ENCODE measurements at regions not wholly inside any gene's neighbourhood (a gene's known extent, or its start where the extent isn't known, plus 50 kb on each side); places are given as distances from the start of the nearest gene placed in this dataset.
"Not testable (repeated sequence)": the region's sequence is repeated elsewhere in the genome, so short reads cannot be mapped to it uniquely, and the experiment has no call there.

- Histone ChIP-seq H3K79me2 (ENCODE audit: low read length) (no peaks in the 10 kb centered on the region), H3F3A (ENCODE audit: insufficient read depth, low read length) (no peaks in the 10 kb centered on the region), H3K27me3 (replicated peaks; ENCODE audit: insufficient read depth, low read length) (no peaks in the 10 kb centered on the region), H3K4me2 (ENCODE audit: low read depth, low read length) (no peak overlapping the region), H3K36me3 (replicated peaks; ENCODE audit: insufficient read depth, low read length) (no peaks in the 10 kb centered on the region), H3K9ac (ENCODE audit: low read length) (no peak overlapping the region), H3K4me1 (ENCODE audit: low read length) (no peaks in the 10 kb centered on the region), H3K9me2 (replicated peaks; ENCODE audit: insufficient read depth, low read length) (no peaks in the 10 kb centered on the region), H3K9me3 (replicated peaks; ENCODE audit: insufficient read depth, low read length) (no peaks in the 10 kb centered on the region), H2AFZ (ENCODE audit: low read length) (no peak overlapping the region), H3K4me3 (ENCODE audit: low read length) (no peak overlapping the region), H4K20me1 (ENCODE audit: insufficient read depth, low read length) (no peaks in the 10 kb centered on the region), H3K27ac (ENCODE audit: low read length) (no peak overlapping the region)
- no peak for DNase-seq
- TF ChIP-seq CTCF (IDR thresholded peaks at IDR 0.05; ENCODE audit: low read length) = no peak
- TF ChIP-seq EZH2phosphoT487 (IDR thresholded peaks at IDR 0.05; ENCODE audit: low read length) = no peak
- no peak for TF ChIP-seq EZH2 (optimal IDR thresholded peaks at IDR 0.05; ENCODE audit: low read depth, low read length)
Measured at GRCh38 chr6:15109338-15110090, 136.4 kb upstream of the JARID2 start.

- TF ChIP-seq EZH2phosphoT487 (IDR thresholded peaks at IDR 0.05; ENCODE audit: low read length) (no peak), CTCF (IDR thresholded peaks at IDR 0.05; ENCODE audit: low read length) (no peak), EZH2 (optimal IDR thresholded peaks at IDR 0.05; ENCODE audit: low read depth, low read length) (no peak)
- Histone ChIP-seq H3K27ac (ENCODE audit: low read length) (no peak overlapping the region), H4K20me1 (ENCODE audit: insufficient read depth, low read length) (no peaks in the 10 kb centered on the region)
Measured at GRCh38 chr6:15110726-15111354, 135.0 kb upstream of the JARID2 start.

GRCh38 chr6:15111576-15111975, 134.3 kb upstream of the JARID2 start:
- not testable (repeated sequence) for H3K4me1 ChIP-seq (ENCODE audit: low read length); H3F3A ChIP-seq (ENCODE audit: insufficient read depth, low read length); H3K4me2 ChIP-seq (ENCODE audit: low read depth, low read length); H3K79me2 ChIP-seq (ENCODE audit: low read length); H3K4me3 ChIP-seq (ENCODE audit: low read length); H3K27me3 ChIP-seq (replicated peaks; ENCODE audit: insufficient read depth, low read length); H3K9ac ChIP-seq (ENCODE audit: low read length); H3K9me2 ChIP-seq (replicated peaks; ENCODE audit: insufficient read depth, low read length); DNase-seq; H3K27ac ChIP-seq (ENCODE audit: low read length); H4K20me1 ChIP-seq (ENCODE audit: insufficient read depth, low read length); H3K36me3 ChIP-seq (replicated peaks; ENCODE audit: insufficient read depth, low read length); H3K9me3 ChIP-seq (replicated peaks; ENCODE audit: insufficient read depth, low read length); H2AFZ ChIP-seq (ENCODE audit: low read length)

More at GRCh38 chr6:15110726-15111354, 135.0 kb upstream of the JARID2 start:
- no peaks in the 10 kb centered on the region for H3F3A ChIP-seq (ENCODE audit: insufficient read depth, low read length)
- H3K27me3 ChIP-seq (replicated peaks; ENCODE audit: insufficient read depth, low read length) = no peaks in the 10 kb centered on the region
- no peak overlapping the region for H3K9ac ChIP-seq (ENCODE audit: low read length)
- H3K4me3 ChIP-seq (ENCODE audit: low read length) = no peak overlapping the region
- H3K4me1 ChIP-seq (ENCODE audit: low read length) = no peaks in the 10 kb centered on the region
- no peaks in the 10 kb centered on the region for H3K36me3 ChIP-seq (replicated peaks; ENCODE audit: insufficient read depth, low read length)
- no peaks in the 10 kb centered on the region for H3K9me2 ChIP-seq (replicated peaks; ENCODE audit: insufficient read depth, low read length)
- H3K4me2 ChIP-seq (ENCODE audit: low read depth, low read length) = no peak overlapping the region
- no peaks in the 10 kb centered on the region for H3K79me2 ChIP-seq (ENCODE audit: low read length)
- DNase-seq = no peak
- H3K9me3 ChIP-seq (replicated peaks; ENCODE audit: insufficient read depth, low read length) = no peaks in the 10 kb centered on the region
- H2AFZ ChIP-seq (ENCODE audit: low read length) = no peak overlapping the region

- no peak for TF ChIP-seq CTCF (IDR thresholded peaks at IDR 0.05; ENCODE audit: low read length)
- no peak for TF ChIP-seq EZH2 (optimal IDR thresholded peaks at IDR 0.05; ENCODE audit: low read depth, low read length)
- no peak for TF ChIP-seq EZH2phosphoT487 (IDR thresholded peaks at IDR 0.05; ENCODE audit: low read length)
- Histone ChIP-seq H2AFZ (ENCODE audit: low read length) (no peak overlapping the region), H3K79me2 (ENCODE audit: low read length) (no peaks in the 10 kb centered on the region), H3K9me3 (replicated peaks; ENCODE audit: insufficient read depth, low read length) (no peaks in the 10 kb centered on the region), H3F3A (ENCODE audit: insufficient read depth, low read length) (no peaks in the 10 kb centered on the region), H3K9me2 (replicated peaks; ENCODE audit: insufficient read depth, low read length) (no peaks in the 10 kb centered on the region), H3K9ac (ENCODE audit: low read length) (no peak overlapping the region), H3K27ac (ENCODE audit: low read length) (no peak overlapping the region), H3K4me3 (ENCODE audit: low read length) (no peak overlapping the region), H3K36me3 (replicated peaks; ENCODE audit: insufficient read depth, low read length) (no peaks in the 10 kb centered on the region), H3K27me3 (replicated peaks; ENCODE audit: insufficient read depth, low read length) (no peaks in the 10 kb centered on the region), H4K20me1 (ENCODE audit: insufficient read depth, low read length) (no peaks in the 10 kb centered on the region), H3K4me1 (ENCODE audit: low read length) (no peaks in the 10 kb centered on the region), H3K4me2 (ENCODE audit: low read depth, low read length) (no peak overlapping the region)
- DNase-seq = no peak
Measured at GRCh38 chr6:15113587-15113986, 132.3 kb upstream of the JARID2 start.

All from MM.1S (cell line).